Kidney capillary endothelial cell (primary cell): ENCODE measurements at regions not wholly inside any gene's neighbourhood (a gene's known extent, or its start where the extent isn't known, plus 50 kb on each side); places are given as distances from the start of the nearest gene placed in this dataset.
A peak's percentile ranks its signal among the peaks of the same experiment; 100 is the strongest.

ENCODE experiments used
- DNase-seq: peaks from one replicate; pipeline ENCODE4 v3.0.0-alpha.2; 2018; ENCODE audit warnings: low spot score

- DNase-seq, result no peak
Observed at GRCh38 chr6:105587349-105588122, 184.7 kb upstream of the PREP start.

GRCh38 chr6:105578179-105578707 lies 175.4 kb upstream of the PREP start:
- no peak for DNase-seq

GRCh38 chr6:105573556-105573955 lies 170.7 kb upstream of the PREP start:
- DNase-seq, result no peak

DNA sequence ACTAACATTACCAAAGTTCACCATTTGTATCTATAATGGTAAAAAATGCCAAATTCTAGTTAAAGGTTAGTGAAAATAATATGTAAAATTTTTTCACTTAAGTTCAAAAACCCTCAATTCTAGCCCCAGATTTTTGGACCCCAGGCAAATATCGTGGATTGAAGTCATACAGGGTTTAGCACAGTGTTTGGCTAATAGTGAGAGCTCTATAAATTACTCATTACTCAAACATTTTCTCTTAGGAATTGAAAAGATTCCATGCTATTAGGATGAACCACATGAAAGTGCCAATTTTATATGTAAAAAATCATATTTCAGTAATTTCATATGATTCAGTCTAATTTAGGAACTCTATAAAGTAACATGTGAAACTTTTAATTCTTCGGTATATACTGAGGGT lies 170.3 kb upstream of the PREP start:
- no peak for DNase-seq

GRCh38 chr6:105570416-105570815 lies 167.5 kb upstream of the PREP start:
- DNase-seq, result no peak

DNA sequence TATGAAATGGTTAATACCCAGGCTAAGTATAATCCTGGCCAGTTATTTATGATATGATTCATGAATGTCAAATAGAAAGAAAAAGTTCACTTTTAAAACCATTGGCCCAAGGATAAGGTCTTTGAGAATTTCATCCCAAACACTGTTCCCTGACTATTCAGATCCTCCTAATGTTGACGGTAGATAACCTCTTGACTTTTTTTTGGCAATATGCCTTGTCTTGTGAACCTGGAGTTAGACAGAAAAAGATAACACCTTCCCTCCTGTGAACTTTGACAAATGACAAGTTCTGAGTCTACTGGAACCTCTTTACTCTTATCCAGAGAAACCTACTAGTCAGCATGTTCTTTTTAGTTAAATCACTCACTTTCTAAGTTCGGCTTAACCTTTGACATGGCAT lies 166.8 kb upstream of the PREP start:
- no peak for DNase-seq

GRCh38 chr6:105568751-105569150 lies 165.9 kb upstream of the PREP start:
- no peak for DNase-seq

DNA sequence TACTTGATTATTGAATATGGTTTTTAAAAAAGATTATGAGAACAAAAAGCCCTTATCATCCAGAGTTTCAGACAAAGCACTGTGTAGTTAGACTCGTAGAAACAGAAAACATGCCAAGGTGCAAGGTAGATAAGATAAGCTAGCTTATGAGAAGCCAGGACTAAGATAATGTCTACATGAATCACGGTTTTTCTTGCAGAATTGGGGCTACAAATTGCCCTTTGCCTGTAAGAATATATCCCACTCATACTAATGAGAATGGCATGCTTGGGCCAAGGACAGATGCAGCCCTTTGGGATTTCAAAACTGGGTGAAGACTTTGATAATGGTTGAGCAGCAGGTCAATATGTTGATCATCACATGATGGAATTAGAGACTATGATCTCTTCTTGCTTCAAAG lies 165.3 kb upstream of the PREP start:
- DNase-seq, result no peak

- no peak for DNase-seq
Observed at GRCh38 chr6:105567140-105567539, 164.3 kb upstream of the PREP start.

- no peak for DNase-seq
Observed at GRCh38 chr6:105566503-105566902, 163.6 kb upstream of the PREP start.

DNA sequence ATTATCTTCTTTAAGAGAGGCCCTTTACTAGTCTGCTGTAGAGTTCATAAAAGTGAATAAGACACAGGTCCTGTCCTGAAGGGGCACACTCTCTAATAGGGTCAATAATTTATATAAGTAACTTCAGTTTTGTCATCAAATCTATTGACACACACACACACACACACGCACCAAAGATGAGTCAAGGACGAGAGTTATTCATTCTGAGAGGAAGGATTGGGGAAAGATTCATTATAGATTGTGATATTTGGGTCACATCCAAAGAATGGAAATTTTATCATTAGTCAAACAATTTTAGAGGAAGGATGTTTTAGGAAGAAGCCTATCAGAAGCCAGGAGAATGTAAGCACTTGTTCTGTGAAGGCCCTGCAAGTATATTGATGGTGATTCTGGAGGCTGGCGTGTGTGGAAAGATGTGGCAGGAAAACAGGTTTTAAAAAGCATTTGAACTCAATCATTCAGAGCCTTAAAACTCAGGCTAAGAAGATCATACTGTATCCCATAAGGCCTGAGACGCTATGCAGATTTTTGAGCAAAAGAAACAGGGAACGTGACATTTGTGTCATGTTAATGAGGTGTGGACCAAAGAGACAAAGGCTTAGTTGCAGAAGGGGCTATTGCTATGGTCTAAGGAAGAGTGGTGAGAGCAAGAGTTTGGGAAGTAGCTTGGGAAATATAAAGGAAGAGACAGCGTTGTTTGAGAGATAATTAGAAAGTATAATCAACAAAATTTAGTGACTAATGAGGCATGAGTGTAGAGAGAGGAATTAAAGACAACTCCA lies 161.4 kb upstream of the PREP start:
- DNase-seq, result no peak

- no peak for DNase-seq
Observed at GRCh38 chr6:105562027-105562426, 159.1 kb upstream of the PREP start.

DNA sequence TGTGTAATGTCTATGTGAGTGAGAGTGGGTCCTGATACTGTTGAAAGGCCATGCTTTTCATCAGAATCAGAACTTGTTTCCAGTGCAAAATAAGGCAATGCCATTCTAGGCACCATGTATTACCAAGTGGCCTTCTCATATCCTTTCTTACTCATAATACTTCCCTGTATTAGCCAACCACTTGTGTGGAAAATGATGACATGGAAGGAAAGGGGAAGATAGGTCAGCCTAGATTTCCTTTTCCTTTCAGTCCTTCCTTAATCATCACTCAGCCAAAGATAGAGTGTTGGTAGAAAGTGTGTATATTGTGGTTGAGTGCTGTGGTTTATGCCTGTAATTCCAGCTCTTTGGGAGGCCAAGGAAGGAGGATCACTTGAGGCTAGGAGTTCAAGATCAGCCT lies 158.6 kb upstream of the PREP start:
- DNase-seq, result no peak

DNA sequence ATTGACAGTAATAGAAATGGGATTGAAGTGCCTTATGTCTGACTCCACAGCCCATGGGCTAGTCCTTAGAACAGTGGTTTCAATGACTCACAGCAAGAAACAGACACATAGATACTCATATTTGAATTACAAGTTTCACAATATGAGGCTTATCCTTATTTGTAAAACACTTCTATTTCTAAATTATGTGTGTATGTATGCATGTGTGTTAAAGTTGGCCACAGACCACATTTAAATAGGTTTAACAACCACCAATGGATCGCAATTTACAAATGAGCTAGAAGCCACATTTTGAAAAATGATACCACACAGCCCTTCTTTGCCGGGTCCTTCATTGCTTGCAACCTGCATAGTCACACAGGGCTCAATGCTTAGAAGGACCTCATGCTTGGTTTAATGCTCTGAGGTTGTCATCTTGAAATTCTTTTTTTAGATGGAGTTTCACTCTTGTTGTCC lies 157.8 kb upstream of the PREP start:
- no peak for DNase-seq

- DNase-seq, result no peak
Observed at GRCh38 chr6:105557291-105557690, 154.4 kb upstream of the PREP start.

DNA sequence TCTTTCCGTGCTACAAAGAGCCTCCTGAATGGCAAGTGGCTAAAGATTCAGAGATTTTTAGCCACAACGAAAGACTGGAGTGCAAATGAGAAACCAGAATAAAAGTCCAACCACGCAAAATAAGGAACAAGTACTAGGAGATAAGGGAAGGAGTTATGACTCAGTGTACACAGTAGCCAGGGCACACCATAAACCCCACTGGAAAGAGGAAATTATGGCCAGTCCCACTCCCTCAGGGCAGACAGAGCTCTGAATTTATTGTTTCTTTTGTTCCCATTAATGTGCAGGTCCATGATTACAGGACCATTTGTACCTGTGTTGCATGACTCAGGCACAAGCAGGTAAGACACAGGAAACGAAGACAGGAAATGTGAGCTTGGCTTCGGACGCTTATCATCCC lies 150.3 kb upstream of the PREP start:
- DNase-seq, result no peak

DNA sequence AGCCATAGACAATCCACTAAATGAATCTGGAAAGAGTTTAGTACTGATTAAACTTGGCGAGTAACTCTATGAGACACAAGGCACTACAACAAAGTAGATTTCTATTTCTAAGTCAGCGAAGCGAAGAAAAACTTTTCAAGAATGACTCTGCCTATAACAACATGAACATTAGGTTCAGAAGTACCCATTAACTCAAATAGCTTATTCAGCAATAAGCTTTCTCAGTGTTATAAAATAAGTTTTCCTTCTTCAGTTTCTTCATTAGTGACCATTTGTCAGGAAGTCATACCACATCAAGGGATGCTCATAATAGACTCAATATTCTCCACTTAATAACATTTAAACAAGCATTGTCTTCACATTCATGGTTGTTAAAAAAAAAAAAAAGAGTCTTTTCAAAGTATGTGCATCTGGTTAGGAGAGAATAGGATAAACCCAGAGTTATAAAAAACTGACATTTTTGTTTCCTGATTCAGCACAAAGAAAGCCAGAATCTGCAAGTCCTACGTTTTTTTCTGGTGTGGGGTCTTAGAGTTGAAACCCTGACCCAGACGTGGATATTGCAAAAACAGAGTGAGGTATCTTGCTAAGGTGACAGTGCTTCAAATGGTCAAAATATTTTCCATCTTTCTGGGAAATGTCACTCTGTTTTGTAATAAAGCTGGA lies 148.2 kb upstream of the PREP start:
- DNase-seq, result no peak

DNA sequence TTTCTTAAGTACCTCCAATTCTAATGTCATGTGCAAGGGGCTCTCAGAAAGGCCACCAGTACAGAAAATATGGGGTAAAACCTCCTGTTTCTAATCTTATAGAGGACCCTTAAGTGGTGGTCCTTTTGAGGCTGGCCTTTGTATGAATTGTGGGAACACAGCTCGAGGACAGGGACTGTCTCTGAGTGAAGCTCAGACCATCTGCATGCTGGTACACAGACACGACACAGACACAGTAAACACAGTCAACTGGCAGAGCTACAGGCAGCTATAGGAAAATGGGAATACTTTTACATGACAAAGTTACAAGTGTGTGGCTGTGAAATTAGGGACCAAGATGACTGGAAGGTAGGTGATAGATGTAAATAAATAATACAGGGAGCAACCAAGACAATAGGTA lies 143.9 kb upstream of the PREP start:
- no peak for DNase-seq

DNA sequence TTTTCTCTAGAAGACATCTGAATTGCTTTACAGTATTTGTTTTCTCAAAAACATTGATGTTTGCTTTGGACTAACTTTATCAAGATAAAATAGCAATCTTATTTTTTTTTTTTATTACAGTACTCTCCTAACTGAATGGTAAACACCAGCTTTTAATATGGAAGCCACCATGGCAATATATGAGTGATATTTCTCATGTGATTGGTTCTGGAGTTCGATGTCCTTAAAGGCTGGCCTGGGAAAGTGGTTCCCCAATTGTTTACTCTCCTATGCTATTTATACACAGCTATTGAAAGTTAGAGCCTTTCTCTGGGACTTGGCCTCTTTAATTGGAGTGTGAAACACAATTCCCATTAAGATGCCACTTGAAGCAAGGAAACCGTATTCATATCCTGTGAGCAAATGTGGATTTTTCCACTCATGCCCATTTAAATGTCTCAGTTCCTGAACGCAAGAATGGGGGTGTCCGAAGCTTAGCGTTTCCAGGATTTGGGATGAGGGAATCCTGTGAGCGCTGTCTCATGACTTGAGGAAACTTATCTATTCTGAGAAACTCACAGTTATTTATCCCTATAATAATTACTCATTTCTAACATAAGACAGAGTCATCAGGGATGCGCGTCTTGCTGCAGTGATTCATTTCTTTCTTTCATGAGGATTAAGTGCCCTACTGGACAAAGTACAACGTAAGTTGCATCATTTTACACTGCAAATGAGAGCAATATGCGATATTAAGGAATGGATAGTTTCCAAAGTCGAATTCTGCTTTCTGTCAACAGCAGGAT lies 143.3 kb upstream of the PREP start:
- peak; percentile 88 for DNase-seq

GRCh38 chr6:105545228-105545920 lies 142.5 kb upstream of the PREP start:
- DNase-seq, result peak; percentile 23

GRCh38 chr6:105539911-105540310 lies 137.0 kb upstream of the PREP start:
- DNase-seq, result no peak
